ENCODE measurements at regions not wholly inside any gene's neighbourhood (a gene's known extent, or its start where the extent isn't known, plus 50 kb on each side); places are given as distances from the start of the nearest gene placed in this dataset.
A peak's percentile ranks its signal among the peaks of the same experiment; 100 is the strongest.
"Not testable (repeated sequence)": the region's sequence is repeated elsewhere in the genome, so short reads cannot be mapped to it uniquely, and the experiment has no call there.

- no peak overlapping the region for H3K4me3 Mint-ChIP-seq
- no peaks in the 10 kb centered on the region for H3K36me3 Mint-ChIP-seq (ENCODE audit: insufficient read depth in 2 of 2)
- ATAC-seq (replicated peaks in 1 of 2) (no peak), DNase-seq (no peak)
- H3K27me3 Mint-ChIP-seq (ENCODE audit: low read depth) = peaks cover 20% of the 10 kb centered on the region
- H3K4me1 Mint-ChIP-seq (ENCODE audit: low read depth) = peaks cover 4% of the 10 kb centered on the region
- H3K27ac Mint-ChIP-seq = no peak overlapping the region
- no peaks in the 10 kb centered on the region for H3K9me3 Mint-ChIP-seq
Measured at GRCh38 chr1:221869779-221870178, 127.9 kb upstream of the DUSP10 start.

GRCh38 chr1:221868593-221869303 lies 126.9 kb upstream of the DUSP10 start:
- Mint-ChIP-seq H3K27me3 (ENCODE audit: low read depth) (peaks cover 15% of the 10 kb centered on the region), H3K27ac (no peak overlapping the region), H3K4me1 (ENCODE audit: low read depth) (no peaks in the 10 kb centered on the region)

GRCh38 chr1:221867003-221867402 lies 125.1 kb upstream of the DUSP10 start:
- Mint-ChIP-seq H3K27ac (no peak overlapping the region), H3K9me3 (no peaks in the 10 kb centered on the region), H3K27me3 (ENCODE audit: low read depth) (peaks cover 15% of the 10 kb centered on the region), H3K4me3 (no peak overlapping the region), H3K36me3 (ENCODE audit: insufficient read depth in 2 of 2) (no peaks in the 10 kb centered on the region), H3K4me1 (ENCODE audit: low read depth) (no peaks in the 10 kb centered on the region)
- ATAC-seq (replicated peaks in 1 of 2) (no peak), DNase-seq (no peak)

More at GRCh38 chr1:221868593-221869303, 126.9 kb upstream of the DUSP10 start:
- no peaks in the 10 kb centered on the region for H3K36me3 Mint-ChIP-seq (ENCODE audit: insufficient read depth in 2 of 2)
- no peaks in the 10 kb centered on the region for H3K9me3 Mint-ChIP-seq
- DNase-seq (no peak), ATAC-seq (replicated peaks in 1 of 2) (no peak)
- H3K4me3 Mint-ChIP-seq = no peak overlapping the region

- Mint-ChIP-seq H3K36me3 (ENCODE audit: insufficient read depth in 2 of 2) (no peaks in the 10 kb centered on the region), H3K9me3 (no peaks in the 10 kb centered on the region), H3K4me3 (no peak overlapping the region), H3K27ac (no peak overlapping the region), H3K27me3 (ENCODE audit: low read depth) (peaks cover 15% of the 10 kb centered on the region), H3K4me1 (ENCODE audit: low read depth) (no peaks in the 10 kb centered on the region)
- DNase-seq = no peak
- no peak for ATAC-seq (replicated peaks in 1 of 2)
Measured at GRCh38 chr1:221865808-221866207, 123.9 kb upstream of the DUSP10 start.

GRCh38 chr1:221863635-221864034 lies 121.7 kb upstream of the DUSP10 start:
- Mint-ChIP-seq H3K4me1 (ENCODE audit: low read depth) (no peaks in the 10 kb centered on the region), H3K9me3 (no peaks in the 10 kb centered on the region), H3K4me3 (no peak overlapping the region), H3K27me3 (ENCODE audit: low read depth) (peaks cover 4% of the 10 kb centered on the region), H3K27ac (no peak overlapping the region), H3K36me3 (ENCODE audit: insufficient read depth in 2 of 2) (no peaks in the 10 kb centered on the region)
- ATAC-seq (replicated peaks in 1 of 2) = no peak
- DNase-seq = no peak

GRCh38 chr1:221862971-221863370 lies 121.1 kb upstream of the DUSP10 start:
- ATAC-seq (replicated peaks in 1 of 2) (no peak), DNase-seq (no peak)
- H3K27ac Mint-ChIP-seq = no peak overlapping the region
- no peaks in the 10 kb centered on the region for H3K36me3 Mint-ChIP-seq (ENCODE audit: insufficient read depth in 2 of 2)
- no peaks in the 10 kb centered on the region for H3K9me3 Mint-ChIP-seq
- H3K27me3 Mint-ChIP-seq (ENCODE audit: low read depth) = peaks cover 4% of the 10 kb centered on the region
- no peaks in the 10 kb centered on the region for H3K4me1 Mint-ChIP-seq (ENCODE audit: low read depth)
- H3K4me3 Mint-ChIP-seq = no peak overlapping the region

GRCh38 chr1:221858818-221859611 lies 117.1 kb upstream of the DUSP10 start:
- H3K27ac Mint-ChIP-seq = no peak overlapping the region
- H3K9me3 Mint-ChIP-seq = no peaks in the 10 kb centered on the region
- ATAC-seq (replicated peaks in 1 of 2) (peak in 1 of 2 donors; percentile 36), DNase-seq (no peak)
- H3K4me1 Mint-ChIP-seq (ENCODE audit: low read depth) = peaks cover 15% of the 10 kb centered on the region
- H3K27me3 Mint-ChIP-seq (ENCODE audit: low read depth) = peaks cover 12% of the 10 kb centered on the region
- H3K36me3 Mint-ChIP-seq (ENCODE audit: insufficient read depth in 2 of 2) = no peaks in the 10 kb centered on the region
- no peak overlapping the region for H3K4me3 Mint-ChIP-seq

- not testable (repeated sequence) for H3K9me3 Mint-ChIP-seq; DNase-seq; ATAC-seq (replicated peaks in 1 of 2); H3K36me3 Mint-ChIP-seq (ENCODE audit: insufficient read depth in 2 of 2)
- Mint-ChIP-seq H3K4me3 (peak overlapping the region in 1 of 2 donors; percentile 20), H3K4me1 (ENCODE audit: low read depth) (peaks cover 15% of the 10 kb centered on the region), H3K27ac (peak overlapping the region; percentile 43), H3K27me3 (ENCODE audit: low read depth) (peaks cover 19% of the 10 kb centered on the region)
Measured at GRCh38 chr1:221857094-221857444, 115.2 kb upstream of the DUSP10 start.

GRCh38 chr1:221856228-221857093 lies 114.6 kb upstream of the DUSP10 start:
- peaks cover 19% of the 10 kb centered on the region for H3K27me3 Mint-ChIP-seq (ENCODE audit: low read depth)
- peak overlapping the region; percentile 44 for H3K27ac Mint-ChIP-seq
- peak overlapping the region in 1 of 2 donors; percentile 14 for H3K4me3 Mint-ChIP-seq
- H3K36me3 Mint-ChIP-seq (ENCODE audit: insufficient read depth in 2 of 2) = no peaks in the 10 kb centered on the region
- ATAC-seq (replicated peaks in 1 of 2) = peak; percentile 87 to 90
- no peak for DNase-seq
- peaks cover 15% of the 10 kb centered on the region for H3K4me1 Mint-ChIP-seq (ENCODE audit: low read depth)
- no peaks in the 10 kb centered on the region for H3K9me3 Mint-ChIP-seq

- peaks cover 15% of the 10 kb centered on the region for H3K4me1 Mint-ChIP-seq (ENCODE audit: low read depth)
- no peaks in the 10 kb centered on the region for H3K9me3 Mint-ChIP-seq
- H3K27me3 Mint-ChIP-seq (ENCODE audit: low read depth) = peaks cover 19% of the 10 kb centered on the region
- ATAC-seq (replicated peaks in 1 of 2) = no peak
- H3K27ac Mint-ChIP-seq = no peak overlapping the region
- no peak for DNase-seq
- H3K36me3 Mint-ChIP-seq (ENCODE audit: insufficient read depth in 2 of 2) = no peaks in the 10 kb centered on the region
- no peak overlapping the region for H3K4me3 Mint-ChIP-seq
Measured at GRCh38 chr1:221855156-221855555, 113.3 kb upstream of the DUSP10 start.

- peaks cover 11% of the 10 kb centered on the region for H3K4me1 Mint-ChIP-seq (ENCODE audit: low read depth)
- no peak for DNase-seq
- no peaks in the 10 kb centered on the region for H3K9me3 Mint-ChIP-seq
- no peak for ATAC-seq (replicated peaks in 1 of 2)
- no peaks in the 10 kb centered on the region for H3K36me3 Mint-ChIP-seq (ENCODE audit: insufficient read depth in 2 of 2)
- no peak overlapping the region for H3K4me3 Mint-ChIP-seq
- no peak overlapping the region for H3K27ac Mint-ChIP-seq
- H3K27me3 Mint-ChIP-seq (ENCODE audit: low read depth) = peaks cover 18% of the 10 kb centered on the region
Measured at GRCh38 chr1:221851336-221851735, 109.4 kb upstream of the DUSP10 start.

- Mint-ChIP-seq H3K9me3 (no peaks in the 10 kb centered on the region), H3K27me3 (ENCODE audit: low read depth) (peaks cover 18% of the 10 kb centered on the region), H3K4me3 (no peak overlapping the region), H3K36me3 (ENCODE audit: insufficient read depth in 2 of 2) (no peaks in the 10 kb centered on the region), H3K4me1 (ENCODE audit: low read depth) (peaks cover 6% of the 10 kb centered on the region), H3K27ac (no peak overlapping the region)
- no peak for ATAC-seq (replicated peaks in 1 of 2)
- no peak for DNase-seq
Measured at GRCh38 chr1:221850470-221851187, 108.7 kb upstream of the DUSP10 start.

Data from activated T-cell treated with anti-CD3 and anti-CD28 coated beads, Interleukin-2, amount 50 U/mL, for 72 hours (primary cell).